ENCODE measurements at regions not wholly inside any gene's neighbourhood (a gene's known extent, or its start where the extent isn't known, plus 50 kb on each side); places are given as distances from the start of the nearest gene placed in this dataset.

- TF ChIP-seq CTCF (IDR thresholded peaks at IDR 0.05) = no peak
- TF ChIP-seq POLR2AphosphoS5 (IDR thresholded peaks at IDR 0.05) = no peak
- no peak for TF ChIP-seq EP300 (IDR thresholded peaks at IDR 0.05; ENCODE audit: low read depth)
- no peak for TF ChIP-seq POLR2A (IDR thresholded peaks at IDR 0.05)
Observed at GRCh38 chr4:141425124-141425523, 204.4 kb downstream of the ZNF330 start.
